NT2/D1 (cell line): ENCODE measurements at regions not wholly inside any gene's neighbourhood (a gene's known extent, or its start where the extent isn't known, plus 50 kb on each side); places are given as distances from the start of the nearest gene placed in this dataset.
"Not testable (repeated sequence)": the region's sequence is repeated elsewhere in the genome, so short reads cannot be mapped to it uniquely, and the experiment has no call there.

ENCODE experiments used
- SUZ12 ChIP-seq: IDR thresholded peaks from 2 replicates; pipeline ENCODE4 v1.6.1; 2011; ENCODE audit not compliant: insufficient read length, insufficient read depth; ENCODE audit errors: extremely low read depth
- YY1 ChIP-seq: IDR thresholded peaks from 2 replicates; pipeline ENCODE4 v1.6.1; 2011; ENCODE audit not compliant: insufficient read length, insufficient read depth
- ZNF274 ChIP-seq: IDR thresholded peaks from 2 replicates; pipeline ENCODE4 v1.6.1; 2011; ENCODE audit warnings: mild to moderate bottlenecking, low read depth, low read length

- not testable (repeated sequence) for TF ChIP-seq ZNF274, YY1, SUZ12
Measured at GRCh38 chr5:176112888-176113287, 125.3 kb upstream of the SIMC1 start.
